ENCODE measurements at regions not wholly inside any gene's neighbourhood (a gene's known extent, or its start where the extent isn't known, plus 50 kb on each side); places are given as distances from the start of the nearest gene placed in this dataset.

GRCh38 chr12:98274430-98275130 is 240.8 kb upstream of the TMPO start:
- peaks cover 4% of the 10 kb centered on the region for H3K27me3 Mint-ChIP-seq
- no peak overlapping the region for H3K27ac Mint-ChIP-seq
- ChIA-PET POLR2A (no interaction called here), CTCF (no interaction called here)
- no peaks in the 10 kb centered on the region for H3K9me3 Mint-ChIP-seq
- DNase-seq, result no peak
- no peaks in the 10 kb centered on the region for H3K36me3 Mint-ChIP-seq (ENCODE audit: low read depth)
- H3K4me3 Mint-ChIP-seq, result no peak overlapping the region
- no peaks in the 10 kb centered on the region for H3K4me1 Mint-ChIP-seq

- POLR2A ChIA-PET, result no interaction called here
- H3K4me1 Mint-ChIP-seq, result no peaks in the 10 kb centered on the region
- H3K27ac Mint-ChIP-seq, result no peak overlapping the region
- DNase-seq, result no peak
- H3K4me3 Mint-ChIP-seq, result no peak overlapping the region
- H3K27me3 Mint-ChIP-seq, result peaks cover 4% of the 10 kb centered on the region
- no peaks in the 10 kb centered on the region for H3K9me3 Mint-ChIP-seq
- CTCF ChIA-PET, result no interaction called here
- H3K36me3 Mint-ChIP-seq (ENCODE audit: low read depth), result no peaks in the 10 kb centered on the region
Observed at GRCh38 chr12:98275131-98275475, 240.3 kb upstream of the TMPO start.

- Mint-ChIP-seq H3K4me1 (no peaks in the 10 kb centered on the region), H3K27ac (no peak overlapping the region), H3K36me3 (ENCODE audit: low read depth) (no peaks in the 10 kb centered on the region), H3K9me3 (no peaks in the 10 kb centered on the region), H3K4me3 (no peak overlapping the region), H3K27me3 (peaks cover 3% of the 10 kb centered on the region)
- CTCF ChIA-PET, result no interaction called here
- DNase-seq, result no peak
- POLR2A ChIA-PET, result no interaction called here
Observed at GRCh38 chr12:98280152-98280551, 235.2 kb upstream of the TMPO start.

- Mint-ChIP-seq H3K9me3 (no peaks in the 10 kb centered on the region), H3K27me3 (peaks cover 3% of the 10 kb centered on the region), H3K4me1 (no peaks in the 10 kb centered on the region), H3K36me3 (ENCODE audit: low read depth) (no peaks in the 10 kb centered on the region), H3K27ac (no peak overlapping the region), H3K4me3 (no peak overlapping the region)
- POLR2A ChIA-PET, result no interaction called here
- CTCF ChIA-PET, result no interaction called here
- no peak for DNase-seq
Observed at GRCh38 chr12:98280621-98281020, 234.8 kb upstream of the TMPO start.

GRCh38 chr12:98291828-98292227 is 223.6 kb upstream of the TMPO start:
- Mint-ChIP-seq H3K27me3 (peaks cover 27% of the 10 kb centered on the region), H3K9me3 (no peaks in the 10 kb centered on the region), H3K27ac (no peak overlapping the region), H3K36me3 (ENCODE audit: low read depth) (no peaks in the 10 kb centered on the region), H3K4me3 (no peak overlapping the region), H3K4me1 (no peaks in the 10 kb centered on the region)
- DNase-seq, result no peak
- POLR2A ChIA-PET, result no interaction called here
- CTCF ChIA-PET, result no interaction called here

GRCh38 chr12:98294051-98294805 is 221.2 kb upstream of the TMPO start:
- CTCF ChIA-PET, result no interaction called here

GRCh38 chr12:98295681-98296080 is 219.7 kb upstream of the TMPO start:
- H3K27ac Mint-ChIP-seq, result no peak overlapping the region
- peaks cover 14% of the 10 kb centered on the region for H3K27me3 Mint-ChIP-seq
- no peaks in the 10 kb centered on the region for H3K4me1 Mint-ChIP-seq
- ChIA-PET CTCF (no interaction called here), POLR2A (no interaction called here)
- H3K36me3 Mint-ChIP-seq (ENCODE audit: low read depth), result no peaks in the 10 kb centered on the region
- no peaks in the 10 kb centered on the region for H3K9me3 Mint-ChIP-seq
- no peak for DNase-seq
- H3K4me3 Mint-ChIP-seq, result no peak overlapping the region

More at GRCh38 chr12:98294051-98294805, 221.2 kb upstream of the TMPO start:
- POLR2A ChIA-PET, result no interaction called here
- Mint-ChIP-seq H3K4me3 (no peak overlapping the region), H3K27ac (no peak overlapping the region), H3K9me3 (no peaks in the 10 kb centered on the region), H3K4me1 (no peaks in the 10 kb centered on the region), H3K27me3 (peaks cover 17% of the 10 kb centered on the region), H3K36me3 (ENCODE audit: low read depth) (no peaks in the 10 kb centered on the region)
- no peak for DNase-seq

- Mint-ChIP-seq H3K4me3 (no peak overlapping the region), H3K27ac (no peak overlapping the region), H3K27me3 (peaks cover 13% of the 10 kb centered on the region), H3K4me1 (no peaks in the 10 kb centered on the region), H3K36me3 (ENCODE audit: low read depth) (no peaks in the 10 kb centered on the region), H3K9me3 (no peaks in the 10 kb centered on the region)
- ChIA-PET CTCF (no interaction called here), POLR2A (no interaction called here)
- DNase-seq, result no peak
Observed at GRCh38 chr12:98296462-98297079, 218.8 kb upstream of the TMPO start.

- CTCF ChIA-PET, result no interaction called here
- Mint-ChIP-seq H3K4me1 (no peaks in the 10 kb centered on the region), H3K9me3 (no peaks in the 10 kb centered on the region), H3K36me3 (ENCODE audit: low read depth) (no peaks in the 10 kb centered on the region), H3K4me3 (no peak overlapping the region), H3K27me3 (peaks cover 9% of the 10 kb centered on the region), H3K27ac (no peak overlapping the region)
- POLR2A ChIA-PET, result no interaction called here
- DNase-seq, result no peak
Observed at GRCh38 chr12:98297538-98297937, 217.9 kb upstream of the TMPO start.

- no peak for DNase-seq
- H3K27ac Mint-ChIP-seq, result no peak overlapping the region
- peaks cover 1% of the 10 kb centered on the region for H3K27me3 Mint-ChIP-seq
- H3K4me3 Mint-ChIP-seq, result no peak overlapping the region
- H3K9me3 Mint-ChIP-seq, result no peaks in the 10 kb centered on the region
- H3K36me3 Mint-ChIP-seq (ENCODE audit: low read depth), result no peaks in the 10 kb centered on the region
- ChIA-PET CTCF (no interaction called here), POLR2A (no interaction called here)
- no peaks in the 10 kb centered on the region for H3K4me1 Mint-ChIP-seq
Observed at GRCh38 chr12:98308141-98308540, 207.2 kb upstream of the TMPO start.

- Mint-ChIP-seq H3K4me1 (no peaks in the 10 kb centered on the region), H3K9me3 (no peaks in the 10 kb centered on the region), H3K4me3 (no peak overlapping the region), H3K36me3 (ENCODE audit: low read depth) (no peaks in the 10 kb centered on the region), H3K27ac (no peak overlapping the region), H3K27me3 (peaks cover 16% of the 10 kb centered on the region)
- CTCF ChIA-PET, result no interaction called here
- POLR2A ChIA-PET, result no interaction called here
- no peak for DNase-seq
Observed at GRCh38 chr12:98317939-98318899, 197.2 kb upstream of the TMPO start.

- no peak overlapping the region for H3K27ac Mint-ChIP-seq
- peaks cover 11% of the 10 kb centered on the region for H3K27me3 Mint-ChIP-seq
- DNase-seq, result no peak
- H3K36me3 Mint-ChIP-seq (ENCODE audit: low read depth), result no peaks in the 10 kb centered on the region
- H3K4me1 Mint-ChIP-seq, result no peaks in the 10 kb centered on the region
- ChIA-PET CTCF (no interaction called here), POLR2A (no interaction called here)
- no peak overlapping the region for H3K4me3 Mint-ChIP-seq
- no peaks in the 10 kb centered on the region for H3K9me3 Mint-ChIP-seq
Observed at GRCh38 chr12:98319716-98320425, 195.5 kb upstream of the TMPO start.

GRCh38 chr12:98325003-98325402 is 190.4 kb upstream of the TMPO start:
- Mint-ChIP-seq H3K4me1 (no peaks in the 10 kb centered on the region), H3K36me3 (ENCODE audit: low read depth) (no peaks in the 10 kb centered on the region), H3K27me3 (peaks cover 6% of the 10 kb centered on the region), H3K27ac (no peak overlapping the region), H3K4me3 (no peak overlapping the region), H3K9me3 (no peaks in the 10 kb centered on the region)
- CTCF ChIA-PET, result no interaction called here
- no peak for DNase-seq
- POLR2A ChIA-PET, result no interaction called here
